ENCODE measurements at regions not wholly inside any gene's neighbourhood (a gene's known extent, or its start where the extent isn't known, plus 50 kb on each side); places are given as distances from the start of the nearest gene placed in this dataset.

- TF ChIP-seq ZSCAN29 (IDR thresholded peaks at IDR 0.05) (no peak), POLR2A (conservative IDR thresholded peaks at IDR 0.05) (no peak), CTCF (IDR thresholded peaks at IDR 0.05 in 2 of 3, conservative IDR thresholded peaks at IDR 0.05 in 1 of 3; ENCODE audit: insufficient read depth in 2 of 3, low read depth in 1 of 3, low read length in 3 of 3) (no peak)
Observed at GRCh38 chr14:38517426-38517825, 261.5 kb upstream of the CLEC14A start.
